K562 (cell line): ENCODE measurements at regions not wholly inside any gene's neighbourhood (a gene's known extent, or its start where the extent isn't known, plus 50 kb on each side); places are given as distances from the start of the nearest gene placed in this dataset.

Source experiments
- CEBPG ChIP-seq, 3 experiments: fragments of 200-800 bp in 1 of 3; sonication (Bioruptor generic) in 1 of 3; sonication (generic) in 1 of 3; formaldehyde crosslinking in 1 of 3; IDR thresholded peaks in 2 of 3; conservative IDR thresholded peaks in 1 of 3; 2 replicates each; pipeline versions ENCODE4 v1.6.1 to v1.8.0; 2016 to 2022; ENCODE audit warnings: missing compliant biosample characterization in 2 of 3, missing genetic modification characterization in 2 of 3, mild to moderate bottlenecking in 1 of 3, missing genetic modification reagents in 1 of 3
- CXXC5 ChIP-seq: fragments of 250-450 bp; sonication (Bioruptor Pico); IDR thresholded peaks from 2 replicates; pipeline ENCODE4 v1.8.0; 2022; ENCODE audit warnings: inconsistent platforms, mild to moderate bottlenecking, moderate library complexity
- DMBX1 ChIP-seq: fragments of 250-450 bp; sonication (Bioruptor Pico); IDR thresholded peaks from 2 replicates; pipeline ENCODE4 v1.8.0; 2022; ENCODE audit warnings: inconsistent platforms, mild to moderate bottlenecking, moderate library complexity, borderline replicate concordance
- EGR1 ChIP-seq: fragments of 450-650 bp; conservative IDR thresholded peaks from 2 replicates; pipeline ENCODE4 v1.6.1; 2017; ENCODE audit warnings: mild to moderate bottlenecking
- FOS ChIP-seq: IDR thresholded peaks from 3 replicates; pipeline ENCODE4 v1.6.1; 2011; ENCODE audit not compliant: insufficient read length; ENCODE audit errors: extremely low read depth
- FOXA1 ChIP-seq: fragments of 450-650 bp; IDR thresholded peaks from 2 replicates; pipeline ENCODE4 v1.6.1; 2016; ENCODE audit warnings: mild to moderate bottlenecking, borderline replicate concordance
- GTF2A2 ChIP-seq: IDR thresholded peaks from 2 replicates; pipeline ENCODE4 v1.6.1; 2016; ENCODE audit warnings: mild to moderate bottlenecking, missing genetic modification characterization, missing compliant biosample characterization
- HMG20B ChIP-seq: fragments of 250-450 bp; sonication (Bioruptor Pico); IDR thresholded peaks from 2 replicates; pipeline ENCODE4 v1.5.0; 2021; ENCODE audit warnings: mild to moderate bottlenecking
- KDM5B ChIP-seq: fragments of 200-600 bp; sonication (generic); IDR thresholded peaks from 2 replicates; pipeline ENCODE4 v1.6.1; 2012; ENCODE audit warnings: low read depth, mild to moderate bottlenecking, moderate library complexity, low read length, control low read depth, inconsistent platforms; ENCODE audit not compliant: insufficient replicate concordance
- KHSRP ChIP-seq: fragments of 450-650 bp; IDR thresholded peaks from 2 replicates; pipeline ENCODE4 v1.6.1; 2017
- KLF10 ChIP-seq: fragments of 250-450 bp; sonication (Bioruptor Pico); IDR thresholded peaks from 2 replicates; pipeline ENCODE4 v1.6.1; 2021; ENCODE audit warnings: matching md5 sums
- MYC ChIP-seq, 2 experiments: fragments of 250-450 bp in 1 of 2; sonication (Bioruptor Pico) in 1 of 2; IDR thresholded peaks; 2 replicates each; pipeline versions ENCODE4 v1.5.1 to v1.6.1; 2012 to 2021; ENCODE audit warnings: low read depth in 2 of 2, borderline replicate concordance in 1 of 2, improper control_type of control experiment in 1 of 2, low read length in 1 of 2, mild to moderate bottlenecking in 1 of 2, moderate library complexity in 1 of 2
- NCOR1 ChIP-seq: fragments of 450-650 bp; IDR thresholded peaks from 2 replicates; pipeline ENCODE4 v1.6.1; 2016; ENCODE audit warnings: mild to moderate bottlenecking, moderate library complexity
- NR2F6 ChIP-seq: fragments of 450-650 bp; formaldehyde crosslinking; IDR thresholded peaks from 2 replicates; pipeline ENCODE4 v1.4.0; 2020; ENCODE audit warnings: mild to moderate bottlenecking
- POLR2A ChIP-seq: fragments of 450-650 bp; conservative IDR thresholded peaks from 2 replicates; pipeline ENCODE4 v1.6.1; 2016
- POLR3A ChIP-seq: IDR thresholded peaks from 2 replicates; pipeline ENCODE4 v1.6.1; 2011; ENCODE audit warnings: borderline replicate concordance, mild to moderate bottlenecking, moderate library complexity; ENCODE audit not compliant: insufficient read length, insufficient read depth; ENCODE audit errors: extremely low read depth
- RFX1 ChIP-seq: fragments of 450-650 bp; IDR thresholded peaks from 2 replicates; pipeline ENCODE4 v1.6.1; 2016; ENCODE audit warnings: mild to moderate bottlenecking, moderate library complexity
- RNF2 ChIP-seq: sonication (generic); IDR thresholded peaks from 2 replicates; pipeline ENCODE4 v1.6.1; 2016
- SLC30A9 ChIP-seq: fragments of 250-450 bp; sonication (Bioruptor Pico); IDR thresholded peaks from 2 replicates; pipeline ENCODE4 v1.8.0; 2022; ENCODE audit warnings: mild to moderate bottlenecking, moderate library complexity
- SMAD3 ChIP-seq: fragments of 450-650 bp; formaldehyde crosslinking; conservative IDR thresholded peaks from 2 replicates; pipeline ENCODE4 v1.4.0; 2020; ENCODE audit warnings: mild to moderate bottlenecking
- SMARCE1 ChIP-seq: fragments of 450-650 bp; IDR thresholded peaks from 2 replicates; pipeline ENCODE4 v1.7.1; 2016; ENCODE audit warnings: mild to moderate bottlenecking
- TARDBP ChIP-seq: fragments of 450-650 bp; IDR thresholded peaks from 2 replicates; pipeline ENCODE4 v1.6.1; 2016
- TRIM24 ChIP-seq, 2 experiments: fragments of 450-650 bp; IDR thresholded peaks; 2 replicates each; pipeline ENCODE4 v1.6.1; 2016
- ZC3H11A ChIP-seq: IDR thresholded peaks from 2 replicates; pipeline ENCODE4 v1.6.1; 2012; ENCODE audit warnings: low read depth, low read length, improper control_type of control experiment
- ZNF175 ChIP-seq: fragments of 200-800 bp; sonication (Bioruptor generic); IDR thresholded peaks from 2 replicates; pipeline ENCODE4 v1.6.1; 2016; ENCODE audit warnings: low read depth, mild to moderate bottlenecking, missing genetic modification characterization, missing compliant biosample characterization
- ZNF324 ChIP-seq: fragments of 250-450 bp; sonication (Bioruptor Pico); IDR thresholded peaks from 2 replicates; pipeline ENCODE4 v1.4.0; 2020; ENCODE audit warnings: mild to moderate bottlenecking
- ZNF354B ChIP-seq: fragments of 250-450 bp; sonication (Bioruptor Pico); IDR thresholded peaks from 2 replicates; pipeline ENCODE4 v1.4.0; 2020
- ZNF436 ChIP-seq: fragments of 250-450, 450-650 bp; sonication (Bioruptor Pico); formaldehyde crosslinking; IDR thresholded peaks from 2 replicates; pipeline ENCODE4 v1.7.0; 2020; ENCODE audit warnings: mild to moderate bottlenecking
- ZNF551 ChIP-seq: fragments of 250-450 bp; sonication (Bioruptor Pico); IDR thresholded peaks from 2 replicates; pipeline ENCODE4 v1.5.0; 2021; ENCODE audit warnings: mild to moderate bottlenecking, moderate library complexity
- ZNF780A ChIP-seq: fragments of 250-450 bp; sonication (Bioruptor Pico); IDR thresholded peaks from 2 replicates; pipeline ENCODE4 v1.5.0; 2021; ENCODE audit warnings: mild to moderate bottlenecking
- TF ChIP-seq, protein P1 (sequence below): fragments of 450-650 bp; conservative IDR thresholded peaks from 2 replicates; pipeline ENCODE4 v1.6.1; 2016; ENCODE audit warnings: missing genetic modification characterization, low read depth, mild to moderate bottlenecking, missing compliant biosample characterization, moderate library complexity
- TF ChIP-seq, protein P2 (sequence below): sonication (generic); formaldehyde crosslinking; IDR thresholded peaks from 2 replicates; pipeline ENCODE4 v1.8.1; 2022; ENCODE audit warnings: missing genetic modification reagents

GRCh38 chr4:140250989-140251552 is 97.1 kb upstream of the MAML3 start (continued):
- TF ChIP-seq MYC (IDR thresholded peaks at IDR 0.05; ENCODE audit: low read depth, low read length) (no peak), MYC (CRISPR knock-in tag; IDR thresholded peaks at IDR 0.05; ENCODE audit: borderline replicate concordance, low read depth) (no peak), TRIM24 (IDR thresholded peaks at IDR 0.05) (peak; percentile 79 to 93; a peak in 3 of 4 replicates), SMAD3 (CRISPR knock-in tag) (no peak), SMARCE1 (no peak), ZNF175 (CRISPR knock-in tag) (peak; percentile 86; the same call in 1 of the 2 replicates), POLR3A (no peak), ZC3H11A (no peak), DMBX1 (CRISPR knock-in tag) (peak; percentile 69; the same call in 1 of the 2 replicates), POLR2A (no peak), KDM5B (no peak), KLF10 (CRISPR knock-in tag) (no peak), ZNF354B (CRISPR knock-in tag) (peak; percentile 29; the same call in 1 of the 2 replicates), CEBPG (CRISPR knock-in tag; IDR thresholded peaks at IDR 0.05) (peak; percentile 94), CEBPG (tag; conservative IDR thresholded peaks at IDR 0.05 in 1 of 2, IDR thresholded peaks at IDR 0.05 in 1 of 2) (peak; percentile 95 to 99), ZNF551 (CRISPR knock-in tag) (no peak), RNF2 (no peak; the same call in 1 of the 2 replicates), FOXA1 (no peak), NR2F6 (CRISPR knock-in tag) (no peak), FOS (no peak), GTF2A2 (tag) (no peak), NCOR1 (no peak), HMG20B (no peak), EGR1 (no peak), ZNF780A (CRISPR knock-in tag) (no peak), SLC30A9 (CRISPR knock-in tag) (no peak), ZNF324 (CRISPR knock-in tag) (0 out of 2 replicates have a peak, but pooled peaks have one; percentile 26), KHSRP (no peak), ZNF436 (CRISPR knock-in tag) (no peak), TARDBP (no peak), RFX1 (no peak), CXXC5 (0 out of 2 replicates have a peak, but pooled peaks have one; percentile 22)
- TF ChIP-seq, protein P1, sequence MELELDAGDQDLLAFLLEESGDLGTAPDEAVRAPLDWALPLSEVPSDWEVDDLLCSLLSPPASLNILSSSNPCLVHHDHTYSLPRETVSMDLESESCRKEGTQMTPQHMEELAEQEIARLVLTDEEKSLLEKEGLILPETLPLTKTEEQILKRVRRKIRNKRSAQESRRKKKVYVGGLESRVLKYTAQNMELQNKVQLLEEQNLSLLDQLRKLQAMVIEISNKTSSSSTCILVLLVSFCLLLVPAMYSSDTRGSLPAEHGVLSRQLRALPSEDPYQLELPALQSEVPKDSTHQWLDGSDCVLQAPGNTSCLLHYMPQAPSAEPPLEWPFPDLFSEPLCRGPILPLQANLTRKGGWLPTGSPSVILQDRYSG (tag) = no peak
- TF ChIP-seq, protein P2, sequence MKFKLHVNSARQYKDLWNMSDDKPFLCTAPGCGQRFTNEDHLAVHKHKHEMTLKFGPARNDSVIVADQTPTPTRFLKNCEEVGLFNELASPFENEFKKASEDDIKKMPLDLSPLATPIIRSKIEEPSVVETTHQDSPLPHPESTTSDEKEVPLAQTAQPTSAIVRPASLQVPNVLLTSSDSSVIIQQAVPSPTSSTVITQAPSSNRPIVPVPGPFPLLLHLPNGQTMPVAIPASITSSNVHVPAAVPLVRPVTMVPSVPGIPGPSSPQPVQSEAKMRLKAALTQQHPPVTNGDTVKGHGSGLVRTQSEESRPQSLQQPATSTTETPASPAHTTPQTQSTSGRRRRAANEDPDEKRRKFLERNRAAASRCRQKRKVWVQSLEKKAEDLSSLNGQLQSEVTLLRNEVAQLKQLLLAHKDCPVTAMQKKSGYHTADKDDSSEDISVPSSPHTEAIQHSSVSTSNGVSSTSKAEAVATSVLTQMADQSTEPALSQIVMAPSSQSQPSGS (CRISPR knock-in tag) = no peak
